Tibial nerve (tissue), 4 donors: ENCODE measurements at regions not wholly inside any gene's neighbourhood (a gene's known extent, or its start where the extent isn't known, plus 50 kb on each side); places are given as distances from the start of the nearest gene placed in this dataset.

ENCODE experiments used
- EP300 ChIP-seq, 2 donors: sonication (generic); formaldehyde crosslinking; IDR thresholded peaks; one replicate each; pipeline ENCODE4 v1.6.1; 2017; ENCODE audit warnings: antibody characterized with exemption in 2 of 2, mild to moderate bottlenecking in 1 of 2
- POLR2A ChIP-seq, 2 donors: fragments of 450-650 bp; IDR thresholded peaks; one replicate each; pipeline ENCODE4 v1.6.1; 2017; ENCODE audit warnings: antibody characterized with exemption in 2 of 2, mild to moderate bottlenecking in 2 of 2, moderate library complexity in 2 of 2
- TF ChIP-seq, protein P1 (sequence below), 5 experiments: fragments of 200-600 bp in 3 of 5; fragments of 450-650 bp in 2 of 5; sonication (generic) in 3 of 5; IDR thresholded peaks; one replicate each; pipeline ENCODE4 v1.5.1; 2016 to 2019; ENCODE audit warnings: antibody characterized with exemption in 5 of 5, mild to moderate bottlenecking in 3 of 5, moderate library complexity in 2 of 5

DNA sequence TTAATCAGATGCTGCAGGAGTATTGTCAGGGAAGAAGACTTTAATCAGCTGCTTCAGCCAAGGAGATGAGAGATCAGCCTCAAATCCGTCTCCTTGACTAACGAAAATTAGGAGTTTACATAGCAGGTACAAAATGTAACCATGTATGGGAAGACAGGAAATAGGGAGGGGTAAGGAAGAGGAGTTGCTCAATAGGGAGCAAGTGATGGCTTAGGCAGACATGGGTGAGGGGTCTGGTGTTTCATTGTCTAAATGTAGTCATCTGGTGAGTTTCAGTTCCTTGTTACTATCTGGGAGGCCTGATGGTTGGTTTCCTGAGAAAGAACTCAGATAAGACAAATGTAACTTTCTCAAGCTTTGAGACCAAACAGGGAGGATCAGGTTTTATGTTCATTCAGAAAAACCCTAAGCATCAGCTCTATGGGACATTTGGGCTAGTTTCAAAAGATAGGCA, 217.3 kb upstream of the SULF2 start:
- TF ChIP-seq, protein P1, sequence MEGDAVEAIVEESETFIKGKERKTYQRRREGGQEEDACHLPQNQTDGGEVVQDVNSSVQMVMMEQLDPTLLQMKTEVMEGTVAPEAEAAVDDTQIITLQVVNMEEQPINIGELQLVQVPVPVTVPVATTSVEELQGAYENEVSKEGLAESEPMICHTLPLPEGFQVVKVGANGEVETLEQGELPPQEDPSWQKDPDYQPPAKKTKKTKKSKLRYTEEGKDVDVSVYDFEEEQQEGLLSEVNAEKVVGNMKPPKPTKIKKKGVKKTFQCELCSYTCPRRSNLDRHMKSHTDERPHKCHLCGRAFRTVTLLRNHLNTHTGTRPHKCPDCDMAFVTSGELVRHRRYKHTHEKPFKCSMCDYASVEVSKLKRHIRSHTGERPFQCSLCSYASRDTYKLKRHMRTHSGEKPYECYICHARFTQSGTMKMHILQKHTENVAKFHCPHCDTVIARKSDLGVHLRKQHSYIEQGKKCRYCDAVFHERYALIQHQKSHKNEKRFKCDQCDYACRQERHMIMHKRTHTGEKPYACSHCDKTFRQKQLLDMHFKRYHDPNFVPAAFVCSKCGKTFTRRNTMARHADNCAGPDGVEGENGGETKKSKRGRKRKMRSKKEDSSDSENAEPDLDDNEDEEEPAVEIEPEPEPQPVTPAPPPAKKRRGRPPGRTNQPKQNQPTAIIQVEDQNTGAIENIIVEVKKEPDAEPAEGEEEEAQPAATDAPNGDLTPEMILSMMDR (IDR thresholded peaks at IDR 0.05): no peak
- TF ChIP-seq POLR2A (IDR thresholded peaks at IDR 0.05): no peak
- no peak for TF ChIP-seq EP300 (IDR thresholded peaks at IDR 0.05)
